ENCODE measurements at regions not wholly inside any gene's neighbourhood (a gene's known extent, or its start where the extent isn't known, plus 50 kb on each side); places are given as distances from the start of the nearest gene placed in this dataset.
"Not testable (repeated sequence)": the region's sequence is repeated elsewhere in the genome, so short reads cannot be mapped to it uniquely, and the experiment has no call there.

DNA sequence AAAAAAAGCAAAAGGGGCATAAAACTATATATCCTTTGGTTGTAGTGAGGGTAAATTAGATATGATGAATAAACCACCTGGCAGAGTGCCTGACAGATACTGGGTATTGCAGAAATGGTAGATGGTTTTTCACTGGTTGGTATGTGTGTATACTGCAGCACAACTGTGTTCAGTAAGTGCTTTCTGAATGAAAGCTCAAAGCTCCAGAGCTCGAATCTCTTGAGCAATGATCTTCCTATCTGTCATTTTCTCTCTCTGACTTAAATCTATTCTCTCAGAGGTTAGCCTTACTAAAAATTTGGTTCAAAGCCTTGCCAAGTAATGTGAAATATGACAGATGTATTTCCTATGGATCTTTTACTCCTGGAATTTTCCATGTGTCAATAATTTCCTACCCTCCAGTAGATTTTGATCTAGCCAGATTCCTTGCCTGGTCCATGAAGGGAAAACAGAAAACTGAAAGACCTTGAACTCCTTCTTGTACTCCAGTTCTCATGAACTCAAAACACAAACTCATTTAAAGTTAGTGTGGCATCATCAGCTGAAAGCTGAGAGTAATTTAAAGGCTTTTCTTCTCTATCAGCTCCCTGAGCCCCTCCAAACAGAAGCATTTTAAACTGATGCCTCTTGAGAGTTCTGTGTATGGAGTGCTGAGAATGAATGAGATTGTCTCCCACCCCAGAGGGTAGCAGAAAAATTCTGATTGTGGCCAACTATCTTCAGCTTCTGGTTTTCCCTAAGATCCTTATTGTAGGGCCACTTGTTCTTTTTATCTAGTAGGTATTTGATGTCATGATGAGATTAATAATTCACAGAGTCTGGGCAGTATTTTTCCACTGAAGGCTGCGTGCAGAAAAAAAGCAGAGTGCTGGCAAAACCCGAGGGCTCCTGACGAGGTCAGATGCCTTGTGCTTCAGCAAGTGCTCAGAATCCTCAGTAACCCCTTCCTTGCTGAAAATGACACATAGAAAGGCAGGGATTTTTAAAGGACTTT lies 363.4 kb upstream of the BOD1L1 start:
- H3K36me3 ChIP-seq (ENCODE audit: control insufficient read depth, insufficient read depth, low read length): no peaks in the 10 kb centered on the region
- peak; percentile 82 to 85 for DNase-seq
- no peak overlapping the region for H3K4me3 ChIP-seq (ENCODE audit: low read length)
- H3K27ac ChIP-seq (ENCODE audit: low read length): peak overlapping the region; percentile 67
- H3K4me1 ChIP-seq (ENCODE audit: control insufficient read depth, insufficient read depth, low read length): peaks cover 31% of the 10 kb centered on the region
- WGBS (ENCODE audit: insufficient coverage, low lambda C conversion rate): no CpG with 5 or more reads among the region's 4 CpGs
- H3K9me3 ChIP-seq (ENCODE audit: control insufficient read depth, low read depth, low read length): no peaks in the 10 kb centered on the region
- H3K27me3 ChIP-seq (ENCODE audit: control insufficient read depth, insufficient read depth, low read length): no peaks in the 10 kb centered on the region

- Histone ChIP-seq H3K9me3 (ENCODE audit: control insufficient read depth, low read depth, low read length) (no peaks in the 10 kb centered on the region), H3K36me3 (ENCODE audit: control insufficient read depth, insufficient read depth, low read length) (no peaks in the 10 kb centered on the region), H3K27me3 (ENCODE audit: control insufficient read depth, insufficient read depth, low read length) (no peaks in the 10 kb centered on the region), H3K4me3 (ENCODE audit: low read length) (no peak overlapping the region), H3K4me1 (ENCODE audit: control insufficient read depth, insufficient read depth, low read length) (peaks cover 31% of the 10 kb centered on the region), H3K27ac (ENCODE audit: low read length) (peak overlapping the region; percentile 67)
- no peak for DNase-seq
- WGBS (ENCODE audit: insufficient coverage, low lambda C conversion rate): no CpG with 5 or more reads among the region's 2 CpGs
Measured at GRCh38 chr4:13992041-13992440, 364.5 kb upstream of the BOD1L1 start.

- Histone ChIP-seq H3K9me3 (ENCODE audit: control insufficient read depth, low read depth, low read length) (no peaks in the 10 kb centered on the region), H3K27ac (ENCODE audit: low read length) (no peak overlapping the region), H3K4me1 (ENCODE audit: control insufficient read depth, insufficient read depth, low read length) (peaks cover 31% of the 10 kb centered on the region), H3K27me3 (ENCODE audit: control insufficient read depth, insufficient read depth, low read length) (no peaks in the 10 kb centered on the region), H3K36me3 (ENCODE audit: control insufficient read depth, insufficient read depth, low read length) (no peaks in the 10 kb centered on the region), H3K4me3 (ENCODE audit: low read length) (no peak overlapping the region)
- 40% methylated on average over 1 of the region's 1 CpG for WGBS (ENCODE audit: insufficient coverage, low lambda C conversion rate)
- peak in 1 of 2 donors; percentile 27 for DNase-seq
Measured at GRCh38 chr4:13992975-13993520, 365.5 kb upstream of the BOD1L1 start.

DNA sequence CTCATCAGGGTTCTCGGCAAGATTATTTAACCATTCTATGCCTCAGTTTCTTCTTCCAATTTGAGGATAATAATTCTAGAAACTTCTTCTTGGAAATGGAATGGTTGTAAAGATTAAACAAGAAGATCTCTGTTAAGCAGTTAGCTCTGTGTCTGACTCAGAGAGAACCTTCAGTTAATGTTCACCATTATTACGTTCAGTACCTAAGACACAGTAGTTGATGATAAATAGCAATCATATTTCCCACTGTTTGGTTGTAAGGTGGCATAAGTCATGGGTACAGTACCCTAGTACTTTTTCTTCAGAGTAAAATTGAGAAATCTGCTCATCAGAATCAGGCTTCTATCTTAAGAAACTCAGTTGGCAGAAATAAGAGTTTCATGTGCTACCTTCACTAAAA lies 366.5 kb upstream of the BOD1L1 start:
- Histone ChIP-seq H3K27ac (ENCODE audit: low read length) (no peak overlapping the region), H3K4me1 (ENCODE audit: control insufficient read depth, insufficient read depth, low read length) (peaks cover 31% of the 10 kb centered on the region), H3K36me3 (ENCODE audit: control insufficient read depth, insufficient read depth, low read length) (no peaks in the 10 kb centered on the region), H3K4me3 (ENCODE audit: low read length) (no peak overlapping the region), H3K27me3 (ENCODE audit: control insufficient read depth, insufficient read depth, low read length) (no peaks in the 10 kb centered on the region), H3K9me3 (ENCODE audit: control insufficient read depth, low read depth, low read length) (no peaks in the 10 kb centered on the region)
- DNase-seq: peak in 1 of 2 donors; percentile 31
- no CpG with 5 or more reads among the region's 2 CpGs for WGBS (ENCODE audit: insufficient coverage, low lambda C conversion rate)

GRCh38 chr4:13998850-13999445 lies 371.4 kb upstream of the BOD1L1 start:
- Histone ChIP-seq H3K27ac (ENCODE audit: low read length) (no peak overlapping the region), H3K27me3 (ENCODE audit: control insufficient read depth, insufficient read depth, low read length) (no peaks in the 10 kb centered on the region), H3K9me3 (ENCODE audit: control insufficient read depth, low read depth, low read length) (no peaks in the 10 kb centered on the region), H3K4me1 (ENCODE audit: control insufficient read depth, insufficient read depth, low read length) (no peaks in the 10 kb centered on the region), H3K36me3 (ENCODE audit: control insufficient read depth, insufficient read depth, low read length) (no peaks in the 10 kb centered on the region), H3K4me3 (ENCODE audit: low read length) (no peak overlapping the region)
- no peak for DNase-seq
- no CpG with 5 or more reads among the region's 3 CpGs for WGBS (ENCODE audit: insufficient coverage, low lambda C conversion rate)

DNA sequence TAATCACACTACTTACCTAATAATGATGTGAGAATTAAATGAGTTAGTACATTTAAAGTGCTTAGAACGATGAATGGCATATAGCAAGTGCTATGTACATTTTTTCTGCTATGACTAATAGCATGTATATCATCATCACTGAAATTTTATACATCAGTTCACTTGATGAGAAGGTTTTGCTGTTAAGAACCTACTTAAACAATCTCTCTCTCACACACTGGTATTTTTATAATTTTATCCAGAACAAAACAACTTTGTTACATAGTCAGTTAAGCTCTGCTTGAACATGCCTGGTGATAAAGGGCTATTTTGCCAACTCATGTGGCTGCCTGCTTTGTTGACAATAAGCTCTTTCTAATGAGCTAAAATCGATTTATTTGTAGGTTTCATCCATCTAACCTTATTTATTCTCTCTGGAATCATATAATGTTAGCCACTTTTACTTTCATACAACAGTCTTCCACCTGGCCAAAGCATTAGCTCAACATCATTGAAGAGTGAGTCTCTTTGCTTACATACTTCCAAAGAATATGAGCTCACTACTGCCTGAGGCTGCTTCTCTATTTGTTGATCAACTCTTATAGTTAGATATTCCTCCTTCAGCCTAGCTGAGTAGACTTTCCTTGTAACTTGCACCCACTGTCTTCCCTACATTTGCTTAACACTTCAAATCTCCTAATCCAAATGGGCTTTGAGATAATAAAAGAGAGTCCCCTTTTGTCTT lies 372.7 kb upstream of the BOD1L1 start:
- Histone ChIP-seq H3K27me3 (ENCODE audit: control insufficient read depth, insufficient read depth, low read length) (no peaks in the 10 kb centered on the region), H3K27ac (ENCODE audit: low read length) (no peak overlapping the region), H3K9me3 (ENCODE audit: control insufficient read depth, low read depth, low read length) (no peaks in the 10 kb centered on the region), H3K4me1 (ENCODE audit: control insufficient read depth, insufficient read depth, low read length) (no peaks in the 10 kb centered on the region), H3K36me3 (ENCODE audit: control insufficient read depth, insufficient read depth, low read length) (no peaks in the 10 kb centered on the region), H3K4me3 (ENCODE audit: low read length) (no peak overlapping the region)
- DNase-seq: no peak
- WGBS (ENCODE audit: insufficient coverage, low lambda C conversion rate): 100% methylated on average over 1 of the region's 2 CpGs

DNA sequence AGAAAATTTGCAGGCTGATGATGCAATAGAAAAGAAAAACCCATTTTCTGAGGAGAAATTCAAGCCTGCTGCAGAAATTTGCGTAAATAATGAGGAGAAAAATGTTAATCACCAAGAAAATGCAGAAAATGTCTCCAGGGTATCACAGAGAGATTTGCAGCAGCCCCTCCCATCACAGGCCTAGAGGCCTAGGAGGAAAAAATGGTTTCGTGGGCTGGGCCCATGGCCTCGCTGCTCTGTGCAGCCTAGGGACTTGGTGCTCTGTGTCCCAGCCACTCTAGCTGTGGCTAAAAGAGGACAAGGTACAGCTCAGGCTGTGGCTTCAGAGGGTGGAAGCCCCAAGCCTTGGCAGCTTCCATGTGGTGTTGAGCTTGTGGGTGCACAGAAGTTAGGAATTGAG lies 374.8 kb upstream of the BOD1L1 start:
- not testable (repeated sequence) for H3K27me3 ChIP-seq (ENCODE audit: control insufficient read depth, insufficient read depth, low read length); H3K4me3 ChIP-seq (ENCODE audit: low read length); DNase-seq; H3K9me3 ChIP-seq (ENCODE audit: control insufficient read depth, low read depth, low read length); H3K36me3 ChIP-seq (ENCODE audit: control insufficient read depth, insufficient read depth, low read length); H3K27ac ChIP-seq (ENCODE audit: low read length); H3K4me1 ChIP-seq (ENCODE audit: control insufficient read depth, insufficient read depth, low read length)
- 100% methylated on average over 1 of the region's 3 CpGs for WGBS (ENCODE audit: insufficient coverage, low lambda C conversion rate)

DNA sequence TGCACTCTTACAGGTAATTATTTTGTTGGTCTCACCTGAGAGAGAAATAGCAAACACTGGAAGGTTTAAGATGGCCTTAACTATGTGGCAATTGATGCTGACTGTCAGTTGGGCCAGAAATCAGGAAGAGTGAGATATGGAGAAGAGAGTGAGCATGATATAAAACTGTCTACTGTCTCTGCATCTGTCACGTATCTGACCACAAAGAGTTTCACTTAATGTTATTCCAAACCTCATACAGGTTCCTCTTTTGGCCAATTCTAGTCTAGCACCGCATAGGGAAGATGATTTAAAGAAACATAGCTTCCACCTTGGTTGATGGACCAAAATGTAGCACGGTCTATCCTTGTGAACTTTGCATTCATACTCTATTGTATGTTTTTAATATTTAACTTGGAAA lies 381.0 kb upstream of the BOD1L1 start:
- WGBS (ENCODE audit: insufficient coverage, low lambda C conversion rate): 83% methylated on average over 1 of the region's 3 CpGs
- Histone ChIP-seq H3K27ac (ENCODE audit: low read length) (no peak overlapping the region), H3K27me3 (ENCODE audit: control insufficient read depth, insufficient read depth, low read length) (no peaks in the 10 kb centered on the region), H3K9me3 (ENCODE audit: control insufficient read depth, low read depth, low read length) (no peaks in the 10 kb centered on the region), H3K4me1 (ENCODE audit: control insufficient read depth, insufficient read depth, low read length) (no peaks in the 10 kb centered on the region), H3K4me3 (ENCODE audit: low read length) (no peak overlapping the region), H3K36me3 (ENCODE audit: control insufficient read depth, insufficient read depth, low read length) (no peaks in the 10 kb centered on the region)
- no peak for DNase-seq

DNA sequence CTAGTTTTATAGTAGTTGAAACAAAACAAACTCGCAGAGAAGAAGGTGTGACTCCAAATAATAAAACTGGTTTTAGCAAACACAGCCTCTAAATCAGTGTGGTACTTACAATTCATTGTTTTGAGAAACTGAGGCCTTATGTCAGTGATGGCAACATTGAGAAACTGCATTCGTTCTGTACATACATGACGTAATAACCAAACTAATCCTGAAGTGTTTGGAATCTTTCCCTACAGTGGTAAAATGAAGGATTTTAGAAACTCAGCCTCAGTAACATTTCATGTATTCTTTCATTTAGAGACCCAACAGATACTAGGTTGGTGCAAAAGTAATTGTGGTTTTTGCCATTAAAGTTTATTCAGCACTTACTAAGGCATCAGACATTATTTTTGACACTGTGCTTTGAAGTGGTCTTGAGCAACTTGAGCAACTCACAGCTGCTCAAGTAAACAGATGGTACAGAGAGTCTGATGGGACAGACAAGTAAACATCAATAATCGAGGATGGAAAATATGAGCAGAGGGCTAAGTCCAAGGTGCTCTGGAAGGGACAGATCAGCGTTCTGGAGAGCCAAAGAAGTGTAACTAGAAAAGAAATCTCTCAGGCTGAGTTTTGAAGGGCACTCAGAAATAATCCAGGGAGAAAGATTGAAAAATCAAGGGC lies 390.8 kb upstream of the BOD1L1 start:
- 72% methylated on average over 3 of the region's 5 CpGs for WGBS (ENCODE audit: insufficient coverage, low lambda C conversion rate)
- DNase-seq: peak in 1 of 2 donors; percentile 48
- Histone ChIP-seq H3K27ac (ENCODE audit: low read length) (no peak overlapping the region), H3K9me3 (ENCODE audit: control insufficient read depth, low read depth, low read length) (peaks cover 10% of the 10 kb centered on the region), H3K4me1 (ENCODE audit: control insufficient read depth, insufficient read depth, low read length) (peaks cover 19% of the 10 kb centered on the region), H3K4me3 (ENCODE audit: low read length) (no peak overlapping the region), H3K36me3 (ENCODE audit: control insufficient read depth, insufficient read depth, low read length) (no peaks in the 10 kb centered on the region), H3K27me3 (ENCODE audit: control insufficient read depth, insufficient read depth, low read length) (no peaks in the 10 kb centered on the region)

- WGBS (ENCODE audit: insufficient coverage, low lambda C conversion rate): 20% methylated on average over 1 of the region's 1 CpG
- Histone ChIP-seq H3K9me3 (ENCODE audit: control insufficient read depth, low read depth, low read length) (no peaks in the 10 kb centered on the region), H3K4me1 (ENCODE audit: control insufficient read depth, insufficient read depth, low read length) (peaks cover 27% of the 10 kb centered on the region), H3K4me3 (ENCODE audit: low read length) (no peak overlapping the region), H3K27me3 (ENCODE audit: control insufficient read depth, insufficient read depth, low read length) (no peaks in the 10 kb centered on the region), H3K36me3 (ENCODE audit: control insufficient read depth, insufficient read depth, low read length) (no peaks in the 10 kb centered on the region), H3K27ac (ENCODE audit: low read length) (peak overlapping the region; percentile 69)
- peak; percentile 34 to 53 for DNase-seq
Measured at GRCh38 chr4:14022456-14022855, 394.9 kb upstream of the BOD1L1 start.
